Astrocyte (in vitro differentiated cells and primary cell): ENCODE measurements at regions not wholly inside any gene's neighbourhood (a gene's known extent, or its start where the extent isn't known, plus 50 kb on each side); places are given as distances from the start of the nearest gene placed in this dataset.

ENCODE experiments used
- CTCF ChIP-seq: IDR thresholded peaks from 2 replicates; pipeline ENCODE4 v1.5.1; 2011; ENCODE audit warnings: low read depth, mild to moderate bottlenecking, inconsistent platforms, low read length, moderate library complexity; ENCODE audit not compliant: insufficient read depth
- EZH2 ChIP-seq: IDR thresholded peaks from 2 replicates; pipeline ENCODE4 v1.6.1; 2012; ENCODE audit warnings: mild to moderate bottlenecking, low read length, inconsistent platforms; ENCODE audit not compliant: insufficient read depth

- TF ChIP-seq CTCF (no peak), EZH2 (no peak)
Measured at GRCh38 chr4:82139287-82139686, 234.5 kb downstream of the HNRNPD start.
